Caco-2 (cell line): ENCODE measurements at regions not wholly inside any gene's neighbourhood (a gene's known extent, or its start where the extent isn't known, plus 50 kb on each side); places are given as distances from the start of the nearest gene placed in this dataset.

Experiments
- BruUV-seq: library from RNA; stranded (reverse); fragments of 400-500 nt; replicated peaks from 2 replicates; lab custom pipeline; 2021; lab: Mats Ljungman, UMichigan
- CTCF ChIA-PET: fragments of 300-600 bp; sonication (Branson Sonifier 250); formaldehyde crosslinking; loops from one replicate; lab custom pipeline; 2022; ENCODE audit warnings: antibody characterized with exemption; lab: Charles Lee
- POLR2A ChIA-PET: fragments of 300-600 bp; sonication (Branson Sonifier 250); formaldehyde crosslinking; loops from one replicate; lab custom pipeline; 2022; ENCODE audit warnings: antibody characterized with exemption; lab: Charles Lee
- DNase-seq, 2 experiments: peaks; one replicate each; pipeline versions ENCODE4 v3.0.0 to v3.0.0-alpha.2; 2020 to 2022
- H3K27me3 ChIP-seq: replicated peaks from 2 replicates; pipeline ENCODE4 v1.6.0; 2011; ENCODE audit warnings: low read length; ENCODE audit not compliant: control insufficient read depth, insufficient read depth
- H3K36me3 ChIP-seq: 2 replicates; pipeline ENCODE4 v1.5.1; 2011; ENCODE audit warnings: low read length; ENCODE audit not compliant: control insufficient read depth, insufficient read depth
- H3K4me1 ChIP-seq: fragments of 250-450 bp; sonication (Bioruptor Pico); 2 replicates; pipeline ENCODE4 v1.5.1; 2020; ENCODE audit warnings: mild to moderate bottlenecking
- H3K4me3 ChIP-seq: 2 replicates; pipeline ENCODE4 v1.5.1; 2011; ENCODE audit warnings: low read depth, mild to moderate bottlenecking, control low read depth, low read length
- H3K9me3 ChIP-seq: fragments of 250-450 bp; sonication (Bioruptor Pico); 2 replicates; pipeline ENCODE4 v1.5.1; 2020; ENCODE audit warnings: mild to moderate bottlenecking, moderate library complexity
- H3K27ac Mint-ChIP-seq: one replicate; pipeline ENCODE4 v1.8.0; 2022; ENCODE audit warnings: mixed read lengths; ENCODE audit not compliant: unreplicated experiment
- H3K27me3 Mint-ChIP-seq: one replicate; pipeline ENCODE4 v1.8.0; 2022; ENCODE audit warnings: mixed read lengths; ENCODE audit not compliant: insufficient read depth, unreplicated experiment
- H3K36me3 Mint-ChIP-seq: one replicate; pipeline ENCODE4 v1.8.0; 2022; ENCODE audit warnings: mild to moderate bottlenecking, mixed read lengths; ENCODE audit not compliant: insufficient read depth, unreplicated experiment
- H3K4me1 Mint-ChIP-seq: one replicate; pipeline ENCODE4 v1.8.0; 2022; ENCODE audit warnings: low read depth, mixed read lengths; ENCODE audit not compliant: unreplicated experiment
- H3K4me3 Mint-ChIP-seq: one replicate; pipeline ENCODE4 v1.8.0; 2022; ENCODE audit warnings: mild to moderate bottlenecking, moderate library complexity, mixed read lengths; ENCODE audit not compliant: unreplicated experiment
- H3K9me3 Mint-ChIP-seq: one replicate; pipeline ENCODE4 v1.8.0; 2022; ENCODE audit warnings: mixed read lengths; ENCODE audit not compliant: unreplicated experiment
- intact Hi-C: fragments of 100-400 bp; cut with micrococcal nuclease; formaldehyde crosslinking; loops from one replicate; pipeline ENCODE4 v1.10.0; 2022; ENCODE audit not compliant: unreplicated experiment
- TF ChIP-seq, protein P1 (sequence below), 2 experiments: fragments of 200-600 bp in 1 of 2; IDR thresholded peaks; 1 replicate in 1 of 2; 2 replicates in 1 of 2; pipeline versions ENCODE4 v1.5.1 to v1.8.0; 2011 to 2022; ENCODE audit warnings: antibody characterized with exemption in 1 of 2, control low read depth in 1 of 2, inconsistent platforms in 1 of 2, low read depth in 1 of 2, low read length in 1 of 2, mild to moderate bottlenecking in 1 of 2, moderate library complexity in 1 of 2; ENCODE audit not compliant: insufficient read depth in 1 of 2, severe bottlenecking in 1 of 2, unreplicated experiment in 1 of 2

DNA sequence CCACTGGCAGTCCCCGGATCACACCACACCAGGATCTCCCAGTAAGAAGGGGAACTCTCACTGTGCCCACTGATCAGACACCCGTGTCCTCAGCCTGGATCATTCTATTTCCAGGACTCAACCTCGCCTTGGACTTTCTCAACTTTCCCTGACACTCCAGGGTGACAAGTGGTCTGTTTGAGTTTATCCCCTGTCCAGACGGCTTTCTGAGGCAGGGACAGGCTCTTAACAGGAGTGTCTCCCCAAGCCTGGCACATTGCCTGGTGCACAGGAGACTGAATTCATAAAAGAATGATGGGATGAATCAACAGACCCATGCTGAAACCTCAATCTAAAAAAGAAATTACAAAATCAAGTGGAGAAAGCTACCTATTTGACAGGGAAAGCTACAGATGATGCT lies 606.6 kb downstream of the EFNB2 start:
- Mint-ChIP-seq H3K4me1 (peaks cover 6% of the 10 kb centered on the region), H3K36me3 (no peaks in the 10 kb centered on the region), H3K27ac (no peak overlapping the region), H3K4me3 (no peak overlapping the region), H3K27me3 (no peaks in the 10 kb centered on the region), H3K9me3 (no peaks in the 10 kb centered on the region)
- BruUV-seq, result no TSS peak
- POLR2A ChIA-PET, result no interaction called here
- CTCF ChIA-PET, result no interaction called here
- Histone ChIP-seq H3K4me1 (no peaks in the 10 kb centered on the region), H3K9me3 (no peaks in the 10 kb centered on the region), H3K4me3 (no peak overlapping the region), H3K36me3 (no peaks in the 10 kb centered on the region), H3K27me3 (no peaks in the 10 kb centered on the region)
- DNase-seq, result no peak
- intact Hi-C loops, result no loop called here
- TF ChIP-seq, protein P1, sequence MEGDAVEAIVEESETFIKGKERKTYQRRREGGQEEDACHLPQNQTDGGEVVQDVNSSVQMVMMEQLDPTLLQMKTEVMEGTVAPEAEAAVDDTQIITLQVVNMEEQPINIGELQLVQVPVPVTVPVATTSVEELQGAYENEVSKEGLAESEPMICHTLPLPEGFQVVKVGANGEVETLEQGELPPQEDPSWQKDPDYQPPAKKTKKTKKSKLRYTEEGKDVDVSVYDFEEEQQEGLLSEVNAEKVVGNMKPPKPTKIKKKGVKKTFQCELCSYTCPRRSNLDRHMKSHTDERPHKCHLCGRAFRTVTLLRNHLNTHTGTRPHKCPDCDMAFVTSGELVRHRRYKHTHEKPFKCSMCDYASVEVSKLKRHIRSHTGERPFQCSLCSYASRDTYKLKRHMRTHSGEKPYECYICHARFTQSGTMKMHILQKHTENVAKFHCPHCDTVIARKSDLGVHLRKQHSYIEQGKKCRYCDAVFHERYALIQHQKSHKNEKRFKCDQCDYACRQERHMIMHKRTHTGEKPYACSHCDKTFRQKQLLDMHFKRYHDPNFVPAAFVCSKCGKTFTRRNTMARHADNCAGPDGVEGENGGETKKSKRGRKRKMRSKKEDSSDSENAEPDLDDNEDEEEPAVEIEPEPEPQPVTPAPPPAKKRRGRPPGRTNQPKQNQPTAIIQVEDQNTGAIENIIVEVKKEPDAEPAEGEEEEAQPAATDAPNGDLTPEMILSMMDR (IDR thresholded peaks at IDR 0.05; ENCODE audit: insufficient read depth in 1 of 2, low read depth in 1 of 2, low read length in 1 of 2, severe bottlenecking in 1 of 2, unreplicated experiment in 1 of 2), result no peak

DNA sequence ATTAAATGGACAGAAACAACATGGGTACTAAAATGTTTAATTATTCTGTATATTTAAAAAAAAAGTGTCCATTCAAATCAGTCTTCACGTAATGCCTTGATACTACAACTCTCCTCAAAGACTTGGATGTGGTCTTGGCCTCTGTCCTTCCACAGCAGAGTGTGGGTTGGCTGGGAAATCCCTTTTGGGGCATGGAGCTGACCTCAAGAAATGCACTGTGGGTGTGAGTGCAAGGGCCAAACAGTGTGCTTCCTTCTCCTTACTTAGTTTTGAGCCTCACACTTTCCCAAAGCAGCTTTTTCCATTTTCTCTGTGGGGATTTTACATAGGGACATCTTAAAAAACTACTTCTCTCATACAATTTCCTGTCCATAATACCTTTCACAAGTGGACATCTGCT lies 607.4 kb downstream of the EFNB2 start:
- POLR2A ChIA-PET, result no interaction called here

DNA sequence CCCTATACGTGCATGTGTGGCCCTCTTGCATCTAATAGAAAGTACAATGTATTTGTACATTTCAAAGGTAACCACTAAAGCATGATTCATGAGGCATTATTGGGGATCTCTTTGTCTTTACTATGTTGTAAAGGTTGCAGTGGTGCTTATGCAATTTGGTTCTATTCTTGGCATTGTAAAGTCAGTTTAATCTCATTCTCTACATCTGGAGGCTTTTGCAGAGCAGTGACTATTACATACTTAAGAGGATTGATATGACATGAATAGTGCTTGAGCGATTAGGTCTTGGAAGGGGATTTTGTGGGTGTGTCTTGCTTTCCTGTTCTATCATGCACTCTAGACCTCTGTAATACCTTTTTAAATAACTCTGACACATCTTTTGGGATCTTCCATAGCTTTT lies 610.0 kb downstream of the EFNB2 start:
- Histone ChIP-seq H3K4me3 (no peak overlapping the region), H3K36me3 (no peaks in the 10 kb centered on the region), H3K9me3 (no peaks in the 10 kb centered on the region), H3K4me1 (peaks cover 8% of the 10 kb centered on the region), H3K27me3 (no peaks in the 10 kb centered on the region)
- Mint-ChIP-seq H3K27me3 (no peaks in the 10 kb centered on the region), H3K27ac (no peak overlapping the region), H3K4me1 (peaks cover 12% of the 10 kb centered on the region), H3K36me3 (no peaks in the 10 kb centered on the region), H3K9me3 (peaks cover 12% of the 10 kb centered on the region), H3K4me3 (no peak overlapping the region)
- POLR2A ChIA-PET, result no interaction called here
- DNase-seq, result no peak
- no TSS peak for BruUV-seq
- CTCF ChIA-PET, result no interaction called here
- intact Hi-C loops, result no loop called here
- TF ChIP-seq, protein P1 (IDR thresholded peaks at IDR 0.05; ENCODE audit: insufficient read depth in 1 of 2, low read depth in 1 of 2, low read length in 1 of 2, severe bottlenecking in 1 of 2, unreplicated experiment in 1 of 2), result no peak

More for the DNA sequence above, 607.4 kb downstream of the EFNB2 start:
- Histone ChIP-seq H3K36me3 (no peaks in the 10 kb centered on the region), H3K4me3 (no peak overlapping the region), H3K9me3 (no peaks in the 10 kb centered on the region), H3K4me1 (no peaks in the 10 kb centered on the region), H3K27me3 (no peaks in the 10 kb centered on the region)
- no peak for DNase-seq
- BruUV-seq, result no TSS peak
- H3K36me3 Mint-ChIP-seq, result no peaks in the 10 kb centered on the region
- intact Hi-C loops, result no loop called here
- H3K27ac Mint-ChIP-seq, result peak overlapping the region; percentile 18
- no peak overlapping the region for H3K4me3 Mint-ChIP-seq
- peaks cover 6% of the 10 kb centered on the region for H3K4me1 Mint-ChIP-seq
- TF ChIP-seq, protein P1 (IDR thresholded peaks at IDR 0.05; ENCODE audit: insufficient read depth in 1 of 2, low read depth in 1 of 2, low read length in 1 of 2, severe bottlenecking in 1 of 2, unreplicated experiment in 1 of 2), result no peak
- no peaks in the 10 kb centered on the region for H3K27me3 Mint-ChIP-seq
- CTCF ChIA-PET, result no interaction called here
- peaks cover 8% of the 10 kb centered on the region for H3K9me3 Mint-ChIP-seq
